ENCODE measurements at regions not wholly inside any gene's neighbourhood (a gene's known extent, or its start where the extent isn't known, plus 50 kb on each side); places are given as distances from the start of the nearest gene placed in this dataset.

DNA sequence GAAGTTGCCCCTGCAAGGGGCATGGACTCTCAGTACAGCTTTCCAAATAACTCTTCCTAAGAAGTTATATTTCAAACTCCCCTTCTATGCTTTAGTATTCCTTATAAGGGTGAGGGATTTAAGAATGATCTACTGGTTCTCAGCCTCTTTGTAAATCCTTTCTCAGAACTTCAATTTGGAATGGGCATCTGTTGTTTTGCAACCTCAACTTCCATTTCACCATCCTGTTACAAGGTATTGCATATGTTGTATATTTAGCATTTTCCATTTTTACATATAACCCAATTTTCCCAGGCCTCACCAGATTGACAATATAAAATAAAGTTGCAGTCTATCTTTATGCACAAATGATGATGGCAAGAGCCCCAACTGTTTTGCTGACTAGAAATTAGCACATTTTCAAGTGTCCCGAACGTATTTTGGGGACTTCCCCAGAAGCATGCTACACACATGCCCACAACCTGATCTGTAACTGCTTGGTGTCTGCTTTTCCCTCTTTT lies 154.9 kb upstream of the CARMIL1 start:
- H3K9me3 ChIP-seq = no peaks in the 10 kb centered on the region
- H3K27me3 ChIP-seq = no peaks in the 10 kb centered on the region
- no peak overlapping the region for H3K4me3 ChIP-seq (ENCODE audit: low read depth in 1 of 2, low read length in 1 of 2)
- peaks cover 5% of the 10 kb centered on the region for H3K36me3 ChIP-seq
- H3K4me1 ChIP-seq (ENCODE audit: control insufficient read depth in 1 of 2, insufficient read depth in 1 of 2, low read depth in 1 of 2, low read length in 1 of 2) = peaks cover 12 to 15% of the 10 kb centered on the region in 2 experiments
- TF ChIP-seq, protein P1, sequence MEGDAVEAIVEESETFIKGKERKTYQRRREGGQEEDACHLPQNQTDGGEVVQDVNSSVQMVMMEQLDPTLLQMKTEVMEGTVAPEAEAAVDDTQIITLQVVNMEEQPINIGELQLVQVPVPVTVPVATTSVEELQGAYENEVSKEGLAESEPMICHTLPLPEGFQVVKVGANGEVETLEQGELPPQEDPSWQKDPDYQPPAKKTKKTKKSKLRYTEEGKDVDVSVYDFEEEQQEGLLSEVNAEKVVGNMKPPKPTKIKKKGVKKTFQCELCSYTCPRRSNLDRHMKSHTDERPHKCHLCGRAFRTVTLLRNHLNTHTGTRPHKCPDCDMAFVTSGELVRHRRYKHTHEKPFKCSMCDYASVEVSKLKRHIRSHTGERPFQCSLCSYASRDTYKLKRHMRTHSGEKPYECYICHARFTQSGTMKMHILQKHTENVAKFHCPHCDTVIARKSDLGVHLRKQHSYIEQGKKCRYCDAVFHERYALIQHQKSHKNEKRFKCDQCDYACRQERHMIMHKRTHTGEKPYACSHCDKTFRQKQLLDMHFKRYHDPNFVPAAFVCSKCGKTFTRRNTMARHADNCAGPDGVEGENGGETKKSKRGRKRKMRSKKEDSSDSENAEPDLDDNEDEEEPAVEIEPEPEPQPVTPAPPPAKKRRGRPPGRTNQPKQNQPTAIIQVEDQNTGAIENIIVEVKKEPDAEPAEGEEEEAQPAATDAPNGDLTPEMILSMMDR (IDR thresholded peaks at IDR 0.05) = no peak
- no peak overlapping the region for H3K27ac ChIP-seq

DNA sequence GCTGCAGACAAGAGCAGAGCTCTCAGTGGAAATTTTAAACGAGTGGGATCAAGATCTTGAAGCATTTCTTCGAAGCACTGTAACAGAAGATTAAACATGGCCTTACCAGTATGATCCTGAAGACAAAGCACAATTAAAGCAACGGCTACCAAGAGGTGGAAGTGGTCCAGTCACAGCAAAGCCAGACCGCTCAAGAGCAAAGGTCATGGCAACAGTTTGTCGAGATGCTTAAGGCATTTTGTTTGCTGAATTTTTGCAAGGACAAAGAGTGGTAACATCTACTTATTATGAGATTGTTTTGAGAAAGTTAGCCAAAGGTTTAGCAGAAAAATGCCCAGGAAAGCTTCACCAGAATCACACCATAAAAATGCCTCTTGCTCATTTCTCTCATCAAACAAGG lies 153.4 kb upstream of the CARMIL1 start:
- peaks cover 5% of the 10 kb centered on the region for H3K36me3 ChIP-seq
- H3K4me3 ChIP-seq (ENCODE audit: low read depth in 1 of 2, low read length in 1 of 2) = no peak overlapping the region
- TF ChIP-seq, protein P1 (IDR thresholded peaks at IDR 0.05) = no peak
- H3K4me1 ChIP-seq (ENCODE audit: control insufficient read depth in 1 of 2, insufficient read depth in 1 of 2, low read depth in 1 of 2, low read length in 1 of 2) = peaks cover 12 to 19% of the 10 kb centered on the region in 2 experiments
- H3K27ac ChIP-seq = no peak overlapping the region
- H3K27me3 ChIP-seq = no peaks in the 10 kb centered on the region
- no peaks in the 10 kb centered on the region for H3K9me3 ChIP-seq

DNA sequence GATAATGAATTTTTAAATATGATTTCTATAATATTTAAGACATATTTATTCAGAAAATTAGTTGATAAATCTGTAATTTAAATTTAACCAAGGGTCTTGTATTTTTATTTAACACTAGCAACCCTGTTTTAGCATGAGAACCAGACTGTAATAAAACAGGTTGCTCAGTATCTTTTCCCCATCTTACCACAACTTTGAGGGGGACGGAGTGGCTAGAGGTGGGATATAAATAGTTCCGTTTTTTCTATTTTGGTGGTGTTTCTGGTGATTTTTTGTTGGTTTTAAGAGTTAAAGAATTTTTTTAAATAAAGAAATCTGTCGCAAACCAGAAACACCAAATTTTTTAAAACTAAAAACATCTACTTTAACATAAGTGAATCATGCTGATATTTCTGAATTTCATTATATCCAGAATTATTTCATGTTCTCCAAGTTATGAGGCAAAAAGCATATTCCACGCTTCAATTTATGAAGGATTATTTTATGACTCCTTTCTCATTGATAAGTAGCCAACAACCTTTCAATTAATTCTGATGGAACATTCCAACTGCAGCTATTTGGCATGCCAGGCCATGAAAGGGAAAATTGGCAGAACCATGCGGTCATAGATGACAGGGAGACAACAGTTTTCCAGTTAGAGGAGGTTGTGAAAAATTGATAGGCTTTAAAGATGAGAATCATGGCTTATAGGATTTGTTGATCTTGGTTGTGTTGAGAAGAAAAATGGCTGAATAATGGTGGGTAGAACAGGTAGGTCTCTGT lies 151.9 kb upstream of the CARMIL1 start:
- H3K36me3 ChIP-seq = peaks cover 5% of the 10 kb centered on the region
- TF ChIP-seq, protein P1 (IDR thresholded peaks at IDR 0.05) = no peak
- peaks cover 12 to 25% of the 10 kb centered on the region in 2 experiments for H3K4me1 ChIP-seq (ENCODE audit: control insufficient read depth in 1 of 2, insufficient read depth in 1 of 2, low read depth in 1 of 2, low read length in 1 of 2)
- no peaks in the 10 kb centered on the region for H3K9me3 ChIP-seq
- no peak overlapping the region for H3K4me3 ChIP-seq (ENCODE audit: low read depth in 1 of 2, low read length in 1 of 2)
- no peaks in the 10 kb centered on the region for H3K27me3 ChIP-seq
- H3K27ac ChIP-seq = no peak overlapping the region

DNA sequence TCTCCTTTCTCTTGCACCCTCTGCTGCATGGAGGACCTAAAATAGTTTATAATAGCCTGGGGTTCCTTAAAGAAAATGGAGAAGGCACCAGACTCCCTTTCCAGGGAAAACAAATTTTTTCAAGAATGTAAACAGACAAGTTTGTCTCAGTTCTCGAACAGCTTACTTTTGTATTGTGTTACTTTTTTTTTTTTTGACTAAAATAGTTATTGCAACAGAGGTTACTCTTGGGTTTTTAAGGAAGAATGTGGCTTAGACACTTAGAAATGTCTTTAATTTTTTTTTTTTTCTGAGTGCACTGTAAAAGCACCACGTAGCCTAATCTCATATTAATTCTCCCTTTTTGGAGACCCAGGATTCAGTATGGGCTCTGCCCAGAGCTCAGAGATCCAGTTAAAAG lies 148.7 kb upstream of the CARMIL1 start:
- Histone ChIP-seq H3K4me1 (ENCODE audit: control insufficient read depth in 1 of 2, insufficient read depth in 1 of 2, low read depth in 1 of 2, low read length in 1 of 2) (peaks cover 0 to 9% of the 10 kb centered on the region in 2 experiments), H3K9me3 (no peaks in the 10 kb centered on the region), H3K4me3 (ENCODE audit: low read depth in 1 of 2, low read length in 1 of 2) (no peak overlapping the region), H3K36me3 (peaks cover 5% of the 10 kb centered on the region), H3K27me3 (no peaks in the 10 kb centered on the region), H3K27ac (no peak overlapping the region)
- TF ChIP-seq, protein P1 (IDR thresholded peaks at IDR 0.05) = no peak

DNA sequence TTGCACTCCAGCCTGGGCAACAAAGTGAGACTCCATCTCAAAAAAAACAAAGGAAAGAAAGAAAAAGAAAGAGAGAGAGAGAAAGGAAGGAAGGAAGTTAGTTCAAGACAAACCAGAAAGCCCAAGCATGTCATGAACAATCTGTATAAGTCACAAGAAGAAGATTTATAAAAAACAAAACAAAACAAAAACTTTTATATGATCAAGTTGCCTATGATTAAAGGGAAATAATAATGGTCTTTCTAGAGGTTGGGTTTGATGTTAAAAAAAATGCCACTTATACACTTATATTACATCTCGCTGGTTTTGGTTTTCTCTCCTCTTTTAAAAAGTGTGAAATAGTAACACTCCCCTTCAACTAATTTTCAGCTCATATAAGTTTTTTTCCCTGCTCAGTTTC lies 146.2 kb upstream of the CARMIL1 start:
- Histone ChIP-seq H3K4me1 (ENCODE audit: control insufficient read depth in 1 of 2, insufficient read depth in 1 of 2, low read depth in 1 of 2, low read length in 1 of 2) (peaks cover 16 to 28% of the 10 kb centered on the region in 2 experiments), H3K27me3 (no peaks in the 10 kb centered on the region), H3K9me3 (no peaks in the 10 kb centered on the region), H3K36me3 (no peaks in the 10 kb centered on the region), H3K27ac (no peak overlapping the region), H3K4me3 (ENCODE audit: low read depth in 1 of 2, low read length in 1 of 2) (no peak overlapping the region)
- TF ChIP-seq, protein P1 (IDR thresholded peaks at IDR 0.05) = no peak

All from neutrophil (primary cell).